GM23338 (cell line): ENCODE measurements at regions not wholly inside any gene's neighbourhood (a gene's known extent, or its start where the extent isn't known, plus 50 kb on each side); places are given as distances from the start of the nearest gene placed in this dataset.

ENCODE experiments used
- ATAC-seq: fragments of 200-7000 bp; cut with Tn5 transposase; 3 replicates; pipeline ENCODE4 v1.9.1; 2020
- DNase-seq: peaks from one replicate; pipeline ENCODE4 v3.0.0-alpha.2; 2015; ENCODE audit warnings: low spot score
- H2AFZ ChIP-seq: fragments of 200-600 bp; sonication (generic); 2 replicates; pipeline ENCODE4 v1.8.0; 2016; ENCODE audit warnings: antibody characterized with exemption, mild to moderate bottlenecking, moderate library complexity
- H3F3A ChIP-seq: fragments of 200-600 bp; sonication (generic); replicated peaks from 2 replicates; pipeline ENCODE4 v1.8.0; 2017; ENCODE audit warnings: antibody characterized with exemption, mixed run types, low read depth
- H3K27ac ChIP-seq: fragments of 200-600 bp; sonication (generic); 2 replicates; pipeline ENCODE4 v1.6.1; 2016; ENCODE audit warnings: low read depth
- H3K27me3 ChIP-seq: fragments of 200-600 bp; sonication (generic); 2 replicates; pipeline ENCODE4 v1.8.0; 2016; ENCODE audit warnings: mild to moderate bottlenecking, mixed run types, moderate library complexity; ENCODE audit not compliant: insufficient read depth
- H3K36me3 ChIP-seq: fragments of 200-600 bp; sonication (generic); 2 replicates; pipeline ENCODE4 v1.8.0; 2016; ENCODE audit warnings: mild to moderate bottlenecking; ENCODE audit not compliant: insufficient read depth
- H3K4me1 ChIP-seq: fragments of 200-600 bp; sonication (generic); 2 replicates; pipeline ENCODE4 v1.8.0; 2016; ENCODE audit warnings: mild to moderate bottlenecking, moderate library complexity; ENCODE audit not compliant: insufficient read depth
- H3K4me2 ChIP-seq: fragments of 200-600 bp; sonication (generic); 2 replicates; pipeline ENCODE4 v1.7.1; 2017; ENCODE audit warnings: mixed run types
- H3K4me3 ChIP-seq: fragments of 200-600 bp; sonication (generic); 2 replicates; pipeline ENCODE4 v1.6.1; 2016; ENCODE audit warnings: mixed run types
- H3K79me2 ChIP-seq: fragments of 200-600 bp; sonication (generic); replicated peaks from 2 replicates; pipeline ENCODE4 v1.8.0; 2017; ENCODE audit warnings: mild to moderate bottlenecking; ENCODE audit not compliant: insufficient read depth
- H3K9me2 ChIP-seq: fragments of 200-600 bp; sonication (generic); 2 replicates; pipeline ENCODE4 v1.8.0; 2017; ENCODE audit not compliant: insufficient read depth
- H4K20me1 ChIP-seq: fragments of 200-600 bp; sonication (generic); replicated peaks from 2 replicates; pipeline ENCODE4 v1.8.0; 2017; ENCODE audit warnings: mild to moderate bottlenecking; ENCODE audit not compliant: insufficient read depth
- H3K27ac Mint-ChIP-seq: 2 replicates; pipeline ENCODE4 v1.8.0; 2020; ENCODE audit warnings: inconsistent platforms, mild to moderate bottlenecking, moderate library complexity, mixed read lengths
- H3K27me3 Mint-ChIP-seq: 3 replicates; pipeline ENCODE4 v1.8.0; 2022; ENCODE audit warnings: low read depth, mild to moderate bottlenecking, moderate library complexity, mixed read lengths, inconsistent platforms; ENCODE audit not compliant: insufficient read depth, poor library complexity
- H3K36me3 Mint-ChIP-seq: 3 replicates; pipeline ENCODE4 v1.8.0; 2021; ENCODE audit warnings: low read depth, mild to moderate bottlenecking, inconsistent platforms, moderate library complexity, mixed read lengths
- H3K4me1 Mint-ChIP-seq: 3 replicates; pipeline ENCODE4 v1.8.0; 2020; ENCODE audit warnings: mild to moderate bottlenecking, inconsistent platforms, mixed read lengths
- H3K4me3 Mint-ChIP-seq: 3 replicates; pipeline ENCODE4 v1.8.0; 2021; ENCODE audit warnings: moderate library complexity, mild to moderate bottlenecking, inconsistent platforms, mixed read lengths
- H3K9me3 Mint-ChIP-seq: 3 replicates; pipeline ENCODE4 v1.8.0; 2020; ENCODE audit warnings: moderate library complexity, mild to moderate bottlenecking, inconsistent platforms, mixed read lengths
- CREB1 ChIP-seq: fragments of 250-450 bp; sonication (Bioruptor Pico); IDR thresholded peaks from 2 replicates; pipeline ENCODE4 v1.5.0; 2020; ENCODE audit warnings: low read depth, mild to moderate bottlenecking, moderate library complexity
- ETS1 ChIP-seq: IDR thresholded peaks from 2 replicates; pipeline ENCODE4 v1.6.1; 2016; ENCODE audit warnings: antibody characterized with exemption
- EZH2phosphoT487 ChIP-seq: fragments of 200-600 bp; sonication (generic); IDR thresholded peaks from one replicate; pipeline ENCODE4 v1.8.1; 2018; ENCODE audit warnings: antibody characterized with exemption; ENCODE audit not compliant: unreplicated experiment
- JUNB ChIP-seq: IDR thresholded peaks from one replicate; pipeline ENCODE4 v1.6.1; 2016; ENCODE audit warnings: antibody characterized with exemption; ENCODE audit not compliant: unreplicated experiment
- NANOG ChIP-seq: IDR thresholded peaks from 2 replicates; pipeline ENCODE4 v1.6.1; 2016; ENCODE audit warnings: antibody characterized with exemption, borderline replicate concordance
- REST ChIP-seq: IDR thresholded peaks from one replicate; pipeline ENCODE4 v1.6.1; 2018; ENCODE audit warnings: antibody characterized with exemption; ENCODE audit not compliant: unreplicated experiment
- STAT1 ChIP-seq: IDR thresholded peaks from one replicate; pipeline ENCODE4 v1.6.1; 2016; ENCODE audit warnings: antibody characterized with exemption; ENCODE audit not compliant: unreplicated experiment
- ZNF114 ChIP-seq: fragments of 250-450 bp; sonication (Bioruptor Pico); IDR thresholded peaks from 2 replicates; pipeline ENCODE4 v1.5.0; 2020; ENCODE audit warnings: mild to moderate bottlenecking, moderate library complexity
- ZNF331 ChIP-seq: fragments of 250-450 bp; sonication (Bioruptor Pico); IDR thresholded peaks from 2 replicates; pipeline ENCODE4 v1.5.0; 2020; ENCODE audit warnings: low read depth, mild to moderate bottlenecking, moderate library complexity
- ZNF462 ChIP-seq: fragments of 250-450 bp; sonication (Bioruptor Pico); IDR thresholded peaks from 2 replicates; pipeline ENCODE4 v1.5.0; 2020; ENCODE audit warnings: mild to moderate bottlenecking, moderate library complexity

GRCh38 chr2:129467012-129467779 is 512.3 kb upstream of the RAB6C start:
- Histone ChIP-seq H3K27ac (no peak overlapping the region), H3K27me3 (no peaks in the 10 kb centered on the region), H3K36me3 (no peaks in the 10 kb centered on the region), H4K20me1 (no peaks in the 10 kb centered on the region), H3K4me2 (no peak overlapping the region), H3F3A (no peaks in the 10 kb centered on the region), H3K9me2 (no peaks in the 10 kb centered on the region), H2AFZ (no peak overlapping the region), H3K4me3 (no peak overlapping the region), H3K79me2 (no peaks in the 10 kb centered on the region), H3K4me1 (no peaks in the 10 kb centered on the region)
- peaks cover 2% of the 10 kb centered on the region for H3K27me3 Mint-ChIP-seq
- TF ChIP-seq NANOG (no peak), REST (no peak)
- H3K4me3 Mint-ChIP-seq: no peak overlapping the region
- DNase-seq (no peak), ATAC-seq (no peak)
- no peaks in the 10 kb centered on the region for H3K4me1 Mint-ChIP-seq
- peaks cover 10% of the 10 kb centered on the region; the same call in 2 of the 3 replicates for H3K9me3 Mint-ChIP-seq
- H3K36me3 Mint-ChIP-seq: no peaks in the 10 kb centered on the region
- no peak overlapping the region for H3K27ac Mint-ChIP-seq

GRCh38 chr2:129467941-129468340 is 511.5 kb upstream of the RAB6C start:
- no peak overlapping the region for H3K27ac ChIP-seq
- H3K4me2 ChIP-seq: no peak overlapping the region
- DNase-seq (no peak), ATAC-seq (no peak)
- no peak overlapping the region for H3K4me3 Mint-ChIP-seq
- no peaks in the 10 kb centered on the region for H4K20me1 ChIP-seq
- peaks cover 2% of the 10 kb centered on the region for H3K27me3 Mint-ChIP-seq
- no peaks in the 10 kb centered on the region for H3K36me3 Mint-ChIP-seq
- H3K4me1 ChIP-seq: no peaks in the 10 kb centered on the region
- H3K36me3 ChIP-seq: no peaks in the 10 kb centered on the region
- no peak overlapping the region for H3K4me3 ChIP-seq
- H3K9me2 ChIP-seq: no peaks in the 10 kb centered on the region
- H2AFZ ChIP-seq: no peak overlapping the region
- no peaks in the 10 kb centered on the region for H3K4me1 Mint-ChIP-seq
- no peaks in the 10 kb centered on the region for H3F3A ChIP-seq
- H3K79me2 ChIP-seq: no peaks in the 10 kb centered on the region
- no peak overlapping the region for H3K27ac Mint-ChIP-seq
- peaks cover 10% of the 10 kb centered on the region; the same call in 2 of the 3 replicates for H3K9me3 Mint-ChIP-seq
- no peaks in the 10 kb centered on the region for H3K27me3 ChIP-seq
- TF ChIP-seq STAT1 (no peak), EZH2phosphoT487 (no peak), JUNB (no peak), CREB1 (no peak), ZNF462 (CRISPR knock-in tag) (no peak), ZNF114 (CRISPR knock-in tag) (no peak), NANOG (no peak), ETS1 (no peak), ZNF331 (CRISPR knock-in tag) (no peak)
